Adrenal gland (tissue), 9 donors: ENCODE measurements at regions not wholly inside any gene's neighbourhood (a gene's known extent, or its start where the extent isn't known, plus 50 kb on each side); places are given as distances from the start of the nearest gene placed in this dataset.
"Not testable (repeated sequence)": the region's sequence is repeated elsewhere in the genome, so short reads cannot be mapped to it uniquely, and the experiment has no call there.

Experiments
- DNase-seq, 7 donors: peaks; one replicate each; pipeline ENCODE4 v3.0.0-alpha.2; 2019 to 2020
- H3K27ac ChIP-seq, 5 donors: fragments of 200-600 bp; sonication (generic) in 4 of 5; 1 replicate in 3 of 5; 2 replicates in 2 of 5; pipeline versions ENCODE4 v1.5.1 to v1.8.0; 2016 to 2020; ENCODE audit warnings: mild to moderate bottlenecking in 1 of 5
- H3K27me3 ChIP-seq: fragments of 200-600 bp; 2 replicates; pipeline ENCODE4 v1.8.0; 2021
- H3K36me3 ChIP-seq, 2 donors: fragments of 200-600 bp; replicated peaks in 1 of 2; 1 replicate in 1 of 2; 2 replicates in 1 of 2; pipeline versions ENCODE4 v1.5.1 to v1.8.0; 2018 to 2022
- H3K4me1 ChIP-seq, 2 donors: fragments of 200-600 bp; replicated peaks in 1 of 2; 1 replicate in 1 of 2; 2 replicates in 1 of 2; pipeline versions ENCODE4 v1.5.1 to v1.8.0; 2018 to 2021
- H3K4me3 ChIP-seq, 4 donors: fragments of 200-600 bp; sonication (generic) in 3 of 4; one replicate each; pipeline ENCODE4 v1.5.1; 2016 to 2018
- H3K9me3 ChIP-seq, 3 donors: fragments of 200-600 bp; sonication (generic) in 1 of 3; replicated peaks in 1 of 3; 1 replicate in 2 of 3; 2 replicates in 1 of 3; pipeline versions ENCODE4 v1.5.1 to v1.8.0; 2016 to 2021
- POLR2A ChIP-seq, 2 donors: fragments of 450-650 bp; IDR thresholded peaks; one replicate each; pipeline ENCODE4 v1.6.1; 2017; ENCODE audit warnings: antibody characterized with exemption in 2 of 2, mild to moderate bottlenecking in 2 of 2, moderate library complexity in 1 of 2
- WGBS, 4 donors: extraction: QIAGEN DNeasy Blood & Tissue Kit in 2 of 4; methylation state at CpG; one replicate each; pipeline versions ENCODE4 v1.1.5 to v1.1.7; 2013 to 2017; 5-methylcytosine and 5-hydroxymethylcytosine counted together
- intact Hi-C, 2 donors: fragments of 100-400 bp; cut with DNase I; formaldehyde crosslinking; loops; one replicate each; pipeline versions ENCODE4 v1.14.1 to v1.15.0; 2022 to 2023
- TF ChIP-seq, protein P1 (sequence below), 6 experiments: fragments of 450-650 bp in 4 of 6; fragments of 200-600 bp in 2 of 6; sonication (generic) in 1 of 6; IDR thresholded peaks; 1 replicate in 5 of 6; 2 replicates in 1 of 6; pipeline versions ENCODE4 v1.5.1 to v1.8.0; 2016 to 2021; ENCODE audit warnings: antibody characterized with exemption in 6 of 6, mild to moderate bottlenecking in 2 of 6, moderate library complexity in 1 of 6
- donor health status: healthy with polysubstance abuse.
- donor health status: Bipolar disorder and iron deficiency.
- donor health status: DM: yes; HTN: yes; CAD: no.
- donor health status: DM: no; HTN: no; CAD: no.
- donor health status: DM: no; HTN: no; CAD: no.

DNA sequence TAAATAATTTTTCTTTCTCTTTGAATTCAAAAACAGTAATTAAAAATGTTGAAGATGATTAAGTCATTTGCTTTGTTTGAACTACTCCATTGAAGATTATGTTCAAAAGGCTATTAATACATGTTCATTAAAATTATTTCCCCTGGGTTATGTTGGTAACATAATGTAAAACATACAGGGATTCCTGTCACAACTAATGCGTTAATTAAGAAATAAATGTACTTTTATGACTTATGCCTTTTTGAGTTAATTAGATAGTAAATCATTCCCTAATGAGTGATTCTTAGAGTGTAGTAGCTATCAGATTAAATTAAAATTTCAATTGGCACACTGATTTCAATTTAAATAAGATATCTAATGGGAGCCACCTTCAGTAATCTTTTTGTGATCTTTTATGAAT lies 549.1 kb downstream of the ANKRD50 start:
- WGBS, 4 donors: 84 to 100% (median 88%) methylated on average over 1 of the region's 1 CpG

DNA sequence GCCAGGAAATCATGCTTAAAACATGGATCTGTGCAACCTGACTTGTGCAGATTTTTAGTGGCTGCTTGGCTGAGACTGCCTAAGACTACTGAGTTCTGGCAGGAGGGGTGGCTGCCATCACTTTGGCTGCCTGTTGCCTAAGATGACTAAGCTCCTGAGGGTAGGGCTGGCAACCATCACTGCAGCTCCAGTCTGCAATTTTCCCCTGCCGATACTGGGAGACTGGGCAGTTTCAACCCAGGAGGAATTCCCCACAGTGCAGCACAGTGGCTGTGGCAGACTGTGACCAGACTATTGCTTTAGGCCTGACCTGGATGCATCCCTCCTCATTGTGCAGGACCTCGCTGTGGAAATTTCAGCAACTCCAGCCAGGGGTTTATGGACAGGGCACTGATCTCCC lies 544.9 kb downstream of the ANKRD50 start:
- H3K27ac ChIP-seq: no peak overlapping the region
- H3K27me3 ChIP-seq: no peaks in the 10 kb centered on the region
- WGBS, 4 donors: 92 to 100% (median 94%) methylated on average over 2 of the region's 2 CpGs; no CpG with 5 or more reads in 1 of the 4 donors
- intact Hi-C loops: no loop called here
- DNase-seq: no peak
- H3K4me1 ChIP-seq: no peaks in the 10 kb centered on the region
- H3K9me3 ChIP-seq: no peaks in the 10 kb centered on the region
- H3K4me3 ChIP-seq: no peak overlapping the region
- no peaks in the 10 kb centered on the region for H3K36me3 ChIP-seq
- TF ChIP-seq, protein P1, sequence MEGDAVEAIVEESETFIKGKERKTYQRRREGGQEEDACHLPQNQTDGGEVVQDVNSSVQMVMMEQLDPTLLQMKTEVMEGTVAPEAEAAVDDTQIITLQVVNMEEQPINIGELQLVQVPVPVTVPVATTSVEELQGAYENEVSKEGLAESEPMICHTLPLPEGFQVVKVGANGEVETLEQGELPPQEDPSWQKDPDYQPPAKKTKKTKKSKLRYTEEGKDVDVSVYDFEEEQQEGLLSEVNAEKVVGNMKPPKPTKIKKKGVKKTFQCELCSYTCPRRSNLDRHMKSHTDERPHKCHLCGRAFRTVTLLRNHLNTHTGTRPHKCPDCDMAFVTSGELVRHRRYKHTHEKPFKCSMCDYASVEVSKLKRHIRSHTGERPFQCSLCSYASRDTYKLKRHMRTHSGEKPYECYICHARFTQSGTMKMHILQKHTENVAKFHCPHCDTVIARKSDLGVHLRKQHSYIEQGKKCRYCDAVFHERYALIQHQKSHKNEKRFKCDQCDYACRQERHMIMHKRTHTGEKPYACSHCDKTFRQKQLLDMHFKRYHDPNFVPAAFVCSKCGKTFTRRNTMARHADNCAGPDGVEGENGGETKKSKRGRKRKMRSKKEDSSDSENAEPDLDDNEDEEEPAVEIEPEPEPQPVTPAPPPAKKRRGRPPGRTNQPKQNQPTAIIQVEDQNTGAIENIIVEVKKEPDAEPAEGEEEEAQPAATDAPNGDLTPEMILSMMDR (IDR thresholded peaks at IDR 0.05): no peak
- no peak for TF ChIP-seq POLR2A (IDR thresholded peaks at IDR 0.05)

More for the DNA sequence above, 549.1 kb downstream of the ANKRD50 start:
- intact Hi-C loops: no loop called here
- H3K36me3 ChIP-seq: no peaks in the 10 kb centered on the region
- TF ChIP-seq, protein P1 (IDR thresholded peaks at IDR 0.05): no peak
- TF ChIP-seq POLR2A (IDR thresholded peaks at IDR 0.05): no peak
- no peak overlapping the region for H3K4me3 ChIP-seq
- H3K4me1 ChIP-seq: no peaks in the 10 kb centered on the region
- H3K27ac ChIP-seq: no peak overlapping the region
- no peak for DNase-seq
- no peaks in the 10 kb centered on the region for H3K9me3 ChIP-seq
- no peaks in the 10 kb centered on the region for H3K27me3 ChIP-seq

DNA sequence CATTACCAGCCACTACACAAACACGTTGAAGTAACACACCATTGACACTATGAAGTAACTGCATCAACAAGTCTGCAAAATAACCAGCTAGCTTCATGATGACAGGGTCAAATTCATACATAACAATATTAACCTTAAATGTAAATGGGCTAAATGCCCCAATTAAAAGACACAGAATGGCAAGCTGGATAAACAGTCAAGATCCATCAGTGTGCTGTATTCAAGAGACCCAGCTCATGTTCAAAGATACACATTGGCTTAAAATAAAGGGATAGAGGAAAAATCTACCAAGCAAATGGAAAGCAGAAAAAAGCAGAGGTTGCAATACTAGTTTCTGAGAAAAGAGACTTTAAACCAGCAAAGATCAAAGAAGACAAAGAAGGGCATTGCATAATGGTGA lies 543.0 kb downstream of the ANKRD50 start:
- DNase-seq, H3K9me3 ChIP-seq, intact Hi-C loops: not testable (repeated sequence)

DNA sequence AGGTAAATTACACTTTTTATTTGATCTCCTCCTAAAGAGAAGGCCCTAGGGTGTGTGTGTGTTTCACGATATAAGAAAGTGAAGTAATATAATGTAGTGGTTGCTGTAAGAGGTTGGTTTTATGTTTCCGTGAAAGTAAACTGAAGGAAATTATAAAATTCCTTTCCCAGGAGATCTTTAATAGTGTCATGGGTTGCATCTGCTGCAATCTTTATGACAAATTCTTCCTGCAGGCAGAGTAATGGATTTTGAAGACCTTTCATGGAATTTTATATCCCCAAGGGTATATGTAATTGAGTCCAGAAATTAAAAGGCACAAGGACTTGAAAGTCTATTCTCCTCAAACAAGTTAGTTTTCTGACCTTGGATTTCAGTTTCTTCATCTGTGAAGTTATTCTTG lies 538.6 kb downstream of the ANKRD50 start:
- H3K36me3 ChIP-seq: no peaks in the 10 kb centered on the region
- intact Hi-C loops: no loop called here

More for the DNA sequence above, 543.0 kb downstream of the ANKRD50 start:
- H3K27me3 ChIP-seq, H3K4me1 ChIP-seq, H3K4me3 ChIP-seq, H3K27ac ChIP-seq, H3K36me3 ChIP-seq: not testable (repeated sequence)
- 74 to 85% (median 82%) methylated on average over 1 of the region's 1 CpG for WGBS, 4 donors

More for the DNA sequence above, 538.6 kb downstream of the ANKRD50 start:
- Histone ChIP-seq H3K9me3 (no peaks in the 10 kb centered on the region), H3K27me3 (no peaks in the 10 kb centered on the region), H3K27ac (no peak overlapping the region), H3K4me1 (no peaks in the 10 kb centered on the region), H3K4me3 (no peak overlapping the region)
- TF ChIP-seq, protein P1 (IDR thresholded peaks at IDR 0.05): no peak
- TF ChIP-seq POLR2A (IDR thresholded peaks at IDR 0.05): no peak
- DNase-seq: no peak
- 64 to 75% (median 73%) methylated on average over 2 of the region's 2 CpGs for WGBS, 4 donors
